ENCODE measurements at regions not wholly inside any gene's neighbourhood (a gene's known extent, or its start where the extent isn't known, plus 50 kb on each side); places are given as distances from the start of the nearest gene placed in this dataset.

- H3K27me3 ChIP-seq (ENCODE audit: low read length): no peaks in the 10 kb centered on the region
- ATAC-seq (no peak), DNase-seq (no peak)
- no peak overlapping the region for H3K4me2 ChIP-seq (ENCODE audit: low read length)
- no peak overlapping the region for H3K4me3 ChIP-seq (ENCODE audit: low read length)
- no peaks in the 10 kb centered on the region for H3K4me1 ChIP-seq (ENCODE audit: insufficient read depth, low read length)
- H3K27ac ChIP-seq (ENCODE audit: low read length): no peak overlapping the region
- no peaks in the 10 kb centered on the region for H4K20me1 ChIP-seq (ENCODE audit: low read length)
- ChIA-PET CTCF (no interaction called here), POLR2A (ENCODE audit: unreplicated experiment) (no interaction called here)
- H2AFZ ChIP-seq (ENCODE audit: low read length): no peak overlapping the region
- no peaks in the 10 kb centered on the region for H3K36me3 ChIP-seq (ENCODE audit: low read depth, low read length)
- H3F3A ChIP-seq (ENCODE audit: low read length, unreplicated experiment): no peaks in the 10 kb centered on the region
- H3K9ac ChIP-seq (ENCODE audit: low read length): no peak overlapping the region
- no peak for TF ChIP-seq EZH2 (IDR thresholded peaks at IDR 0.05; ENCODE audit: low read length, unreplicated experiment)
- TF ChIP-seq CTCF (conservative IDR thresholded peaks at IDR 0.05; ENCODE audit: low read depth, low read length): no peak
- TF ChIP-seq EZH2phosphoT487 (IDR thresholded peaks at IDR 0.05; ENCODE audit: borderline replicate concordance, low read length): no peak
- intact Hi-C loops (cut with micrococcal nuclease): no loop called here
- no peaks in the 10 kb centered on the region for H3K9me2 ChIP-seq (replicated peaks; ENCODE audit: low read length)
- BruUV-seq (replicated peaks): no TSS peak
- no peaks in the 10 kb centered on the region for H3K79me2 ChIP-seq (ENCODE audit: low read length)
- no peaks in the 10 kb centered on the region for H3K9me3 ChIP-seq (ENCODE audit: low read length)
Observed at GRCh38 chr9:25571491-25571890, 106.8 kb downstream of the TUSC1 start.

GRCh38 chr9:25570802-25571201 lies 107.4 kb downstream of the TUSC1 start:
- no peaks in the 10 kb centered on the region for H3F3A ChIP-seq (ENCODE audit: low read length, unreplicated experiment)
- H3K79me2 ChIP-seq (ENCODE audit: low read length): no peaks in the 10 kb centered on the region
- BruUV-seq (replicated peaks): no TSS peak
- intact Hi-C loops (cut with micrococcal nuclease): no loop called here
- H3K9me3 ChIP-seq (ENCODE audit: low read length): no peaks in the 10 kb centered on the region
- POLR2A ChIA-PET (ENCODE audit: unreplicated experiment): no interaction called here
- H3K9ac ChIP-seq (ENCODE audit: low read length): no peak overlapping the region
- H3K9me2 ChIP-seq (replicated peaks; ENCODE audit: low read length): no peaks in the 10 kb centered on the region
- H3K27me3 ChIP-seq (ENCODE audit: low read length): no peaks in the 10 kb centered on the region
- H3K4me3 ChIP-seq (ENCODE audit: low read length): no peak overlapping the region
- TF ChIP-seq EZH2 (IDR thresholded peaks at IDR 0.05; ENCODE audit: low read length, unreplicated experiment) (no peak), EZH2phosphoT487 (IDR thresholded peaks at IDR 0.05; ENCODE audit: borderline replicate concordance, low read length) (no peak), CTCF (conservative IDR thresholded peaks at IDR 0.05; ENCODE audit: low read depth, low read length) (no peak)
- no peak overlapping the region for H3K27ac ChIP-seq (ENCODE audit: low read length)
- no peaks in the 10 kb centered on the region for H3K36me3 ChIP-seq (ENCODE audit: low read depth, low read length)
- no peaks in the 10 kb centered on the region for H3K4me1 ChIP-seq (ENCODE audit: insufficient read depth, low read length)
- no peak overlapping the region for H2AFZ ChIP-seq (ENCODE audit: low read length)
- H4K20me1 ChIP-seq (ENCODE audit: low read length): no peaks in the 10 kb centered on the region
- ATAC-seq (no peak), DNase-seq (no peak)
- CTCF ChIA-PET: no interaction called here
- no peak overlapping the region for H3K4me2 ChIP-seq (ENCODE audit: low read length)

DNA sequence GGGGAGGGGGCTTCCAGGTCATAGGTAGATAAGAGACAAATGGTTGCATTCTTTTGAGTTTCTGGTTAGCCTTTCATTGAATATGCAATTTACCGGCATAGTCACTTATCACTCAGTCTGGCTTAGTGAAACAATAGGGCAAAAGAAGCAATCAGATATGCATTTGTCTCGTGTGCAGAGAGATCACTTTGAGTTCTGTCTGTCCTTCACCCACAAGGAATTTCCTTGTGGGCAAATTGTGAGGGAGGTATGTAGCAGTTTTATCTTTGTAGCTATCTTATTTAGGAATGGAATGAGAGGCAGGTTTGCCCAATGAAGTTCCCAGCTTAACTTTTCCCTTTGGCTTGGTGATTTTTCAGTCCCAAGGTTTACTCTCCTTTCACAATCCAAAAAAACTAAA lies 116.1 kb downstream of the TUSC1 start:
- Histone ChIP-seq H3K9me2 (replicated peaks; ENCODE audit: low read length) (no peaks in the 10 kb centered on the region), H3K27me3 (ENCODE audit: low read length) (no peaks in the 10 kb centered on the region), H3K4me1 (ENCODE audit: insufficient read depth, low read length) (no peaks in the 10 kb centered on the region), H3F3A (ENCODE audit: low read length, unreplicated experiment) (no peaks in the 10 kb centered on the region), H3K27ac (ENCODE audit: low read length) (no peak overlapping the region), H3K36me3 (ENCODE audit: low read depth, low read length) (no peaks in the 10 kb centered on the region), H3K9ac (ENCODE audit: low read length) (no peak overlapping the region), H3K4me2 (ENCODE audit: low read length) (no peak overlapping the region), H3K4me3 (ENCODE audit: low read length) (no peak overlapping the region), H2AFZ (ENCODE audit: low read length) (no peak overlapping the region), H3K9me3 (ENCODE audit: low read length) (no peaks in the 10 kb centered on the region), H4K20me1 (ENCODE audit: low read length) (no peaks in the 10 kb centered on the region), H3K79me2 (ENCODE audit: low read length) (no peaks in the 10 kb centered on the region)
- BruUV-seq (replicated peaks): no TSS peak
- intact Hi-C loops (cut with micrococcal nuclease): no loop called here
- ChIA-PET POLR2A (ENCODE audit: unreplicated experiment) (no interaction called here), CTCF (no interaction called here)
- no peak for DNase-seq
- TF ChIP-seq CTCF (conservative IDR thresholded peaks at IDR 0.05; ENCODE audit: low read depth, low read length) (no peak), EZH2 (IDR thresholded peaks at IDR 0.05; ENCODE audit: low read length, unreplicated experiment) (no peak), EZH2phosphoT487 (IDR thresholded peaks at IDR 0.05; ENCODE audit: borderline replicate concordance, low read length) (no peak)
- no peak for ATAC-seq

Data from PC-3 (cell line).